IMR-90 (cell line): ENCODE measurements at regions not wholly inside any gene's neighbourhood (a gene's known extent, or its start where the extent isn't known, plus 50 kb on each side); places are given as distances from the start of the nearest gene placed in this dataset. TPM values are rescaled to one million over a fixed set of nuclear protein-coding genes. Genes with fewer than 3 reads are reported as not detected.

Source experiments
- ATAC-seq: fragments of 200-7000 bp; cut with Tn5 transposase; 2 replicates; pipeline ENCODE4 v1.9.1; 2020; ENCODE audit warnings: low read depth, mild to moderate bottlenecking, moderate library complexity
- BruUV-seq: library from RNA; stranded (reverse); fragments of 400-500 nt; replicated peaks from 2 replicates; lab custom pipeline; 2021; lab: Mats Ljungman, UMichigan
- CTCF ChIA-PET: fragments of 300-600 bp; formaldehyde crosslinking; extraction: SDS; loops from one replicate; lab custom pipeline; 2021; ENCODE audit warnings: antibody characterized with exemption; lab: Yijun Ruan, JAX
- POLR2A ChIA-PET: fragments of 300-600 bp; sonication (Branson Sonifier 250); formaldehyde crosslinking; loops from one replicate; lab custom pipeline; 2022; ENCODE audit warnings: antibody characterized with exemption; ENCODE audit not compliant: unreplicated experiment; lab: Charles Lee
- DNase-seq: peaks from one replicate; pipeline ENCODE4 v3.0.0; 2013
- H2AFZ ChIP-seq: replicated peaks from 2 replicates; pipeline ENCODE3; 2013; ENCODE audit warnings: low read length, mild to moderate bottlenecking; ENCODE audit not compliant: poor library complexity
- H2AK5ac ChIP-seq: 2 replicates; pipeline ENCODE4 v1.6.1; 2013; ENCODE audit warnings: low read depth, low read length, inconsistent platforms
- H2AK9ac ChIP-seq: replicated peaks from 2 replicates; pipeline ENCODE3; 2013; ENCODE audit warnings: mild to moderate bottlenecking, low read depth, low read length, moderate library complexity; ENCODE audit not compliant: poor library complexity
- H2BK120ac ChIP-seq: 2 replicates; pipeline ENCODE4 v1.6.1; 2013; ENCODE audit warnings: low read depth, low read length, inconsistent platforms
- H2BK15ac ChIP-seq: 3 replicates; pipeline ENCODE4 v1.6.1; 2013; ENCODE audit warnings: low read depth, low read length, inconsistent platforms
- H2BK20ac ChIP-seq: 2 replicates; pipeline ENCODE4 v1.6.1; 2013; ENCODE audit warnings: low read depth, mild to moderate bottlenecking, inconsistent platforms, low read length, moderate library complexity
- H2BK5ac ChIP-seq: 2 replicates; pipeline ENCODE4 v1.6.1; 2013; ENCODE audit warnings: mild to moderate bottlenecking, low read depth, low read length, inconsistent platforms; ENCODE audit not compliant: poor library complexity, severe bottlenecking
- H3K14ac ChIP-seq: replicated peaks from 2 replicates; pipeline ENCODE4 v1.6.1; 2013; ENCODE audit warnings: low read depth, low read length, inconsistent platforms
- H3K18ac ChIP-seq: 2 replicates; pipeline ENCODE4 v1.6.1; 2013; ENCODE audit warnings: low read depth, low read length, control low read depth
- H3K23ac ChIP-seq: 2 replicates; pipeline ENCODE4 v1.6.1; 2013; ENCODE audit warnings: low read depth, low read length, inconsistent platforms
- H3K27ac ChIP-seq: 2 replicates; pipeline ENCODE4 v1.5.1; 2013; ENCODE audit warnings: mild to moderate bottlenecking, control low read depth, low read length; ENCODE audit not compliant: insufficient read depth
- H3K27me3 ChIP-seq: 2 replicates; pipeline ENCODE4 v1.6.1; 2013; ENCODE audit warnings: low read length; ENCODE audit not compliant: control insufficient read depth, insufficient read depth
- H3K36me3 ChIP-seq: 2 replicates; pipeline ENCODE4 v1.6.1; 2013; ENCODE audit warnings: low read length, mixed read lengths; ENCODE audit not compliant: control insufficient read depth, insufficient read depth
- H3K4ac ChIP-seq: 2 replicates; pipeline ENCODE4 v1.6.1; 2013; ENCODE audit warnings: low read depth, low read length, inconsistent platforms
- H3K4me1 ChIP-seq: 2 replicates; pipeline ENCODE4 v1.6.1; 2013; ENCODE audit warnings: low read length, mixed read lengths; ENCODE audit not compliant: control insufficient read depth, insufficient read depth
- H3K4me2 ChIP-seq: 2 replicates; pipeline ENCODE4 v1.6.1; 2013; ENCODE audit warnings: low read depth, mild to moderate bottlenecking, control low read depth, low read length, moderate library complexity
- H3K4me3 ChIP-seq: 2 replicates; pipeline ENCODE4 v1.5.1; 2013; ENCODE audit warnings: low read depth, mild to moderate bottlenecking, control low read depth, low read length, moderate library complexity; ENCODE audit not compliant: insufficient read depth
- H3K56ac ChIP-seq: 2 replicates; pipeline ENCODE4 v1.6.1; 2013; ENCODE audit warnings: low read length, inconsistent platforms; ENCODE audit not compliant: insufficient read depth; ENCODE audit errors: extremely low read depth
- H3K79me1 ChIP-seq, 2 experiments: 2 replicates each; pipeline ENCODE4 v1.6.1; 2013; ENCODE audit warnings: low read length in 2 of 2, inconsistent platforms in 1 of 2, low read depth in 1 of 2
- H3K9ac ChIP-seq: 2 replicates; pipeline ENCODE4 v1.6.1; 2013; ENCODE audit warnings: low read depth, low read length, control low read depth
- H3K9me1 ChIP-seq: 2 replicates; pipeline ENCODE4 v1.6.1; 2013; ENCODE audit warnings: low read length, inconsistent platforms; ENCODE audit not compliant: insufficient read depth
- H3K9me3 ChIP-seq: 2 replicates; pipeline ENCODE4 v1.6.1; 2013; ENCODE audit warnings: low read length; ENCODE audit not compliant: control insufficient read depth, insufficient read depth
- H4K20me1 ChIP-seq: 2 replicates; pipeline ENCODE4 v1.6.1; 2013; ENCODE audit warnings: low read length, inconsistent platforms; ENCODE audit not compliant: insufficient read depth
- H4K5ac ChIP-seq: 2 replicates; pipeline ENCODE4 v1.6.1; 2013; ENCODE audit warnings: mild to moderate bottlenecking, low read depth, low read length, control low read depth
- H4K8ac ChIP-seq, 2 experiments: 2 replicates each; pipeline ENCODE4 v1.6.1; 2013; ENCODE audit warnings: low read depth in 2 of 2, low read length in 2 of 2, control low read depth in 1 of 2, inconsistent platforms in 1 of 2
- H4K91ac ChIP-seq: 2 replicates; pipeline ENCODE4 v1.6.1; 2013; ENCODE audit warnings: low read depth, low read length, inconsistent platforms; ENCODE audit not compliant: insufficient read depth
- BHLHE40 ChIP-seq: fragments of 150-350 bp; IDR thresholded peaks from 2 replicates; pipeline ENCODE4 v1.6.1; 2016; ENCODE audit warnings: mild to moderate bottlenecking, low read depth, low read length
- CEBPB ChIP-seq: IDR thresholded peaks from 2 replicates; pipeline ENCODE4 v1.6.1; 2012; ENCODE audit warnings: low read depth, low read length, improper control_type of control experiment
- CHD1 ChIP-seq: IDR thresholded peaks from 2 replicates; pipeline ENCODE4 v1.6.1; 2012; ENCODE audit warnings: low read depth, low read length, improper control_type of control experiment
- MAFK ChIP-seq: IDR thresholded peaks from 2 replicates; pipeline ENCODE4 v1.6.1; 2012; ENCODE audit warnings: low read depth, low read length, improper control_type of control experiment
- MAZ ChIP-seq: IDR thresholded peaks from 2 replicates; pipeline ENCODE4 v1.6.1; 2012; ENCODE audit warnings: low read depth, mild to moderate bottlenecking, low read length, improper control_type of control experiment, moderate library complexity, borderline replicate concordance
- MXI1 ChIP-seq: IDR thresholded peaks from 2 replicates; pipeline ENCODE4 v1.6.1; 2012; ENCODE audit warnings: low read depth, mild to moderate bottlenecking, low read length, moderate library complexity, borderline replicate concordance
- NFE2L2 ChIP-seq: fragments of 150-350 bp; IDR thresholded peaks from 2 replicates; pipeline ENCODE4 v1.6.1; 2016; ENCODE audit warnings: low read depth, mild to moderate bottlenecking, low read length
- POLR2A ChIP-seq: IDR thresholded peaks from 2 replicates; pipeline ENCODE4 v1.6.1; 2012; ENCODE audit warnings: mild to moderate bottlenecking, low read depth, low read length
- RAD21 ChIP-seq: IDR thresholded peaks from 2 replicates; pipeline ENCODE4 v1.6.1; 2012; ENCODE audit warnings: low read length, improper control_type of control experiment
- RCOR1 ChIP-seq: IDR thresholded peaks from 2 replicates; pipeline ENCODE4 v1.6.1; 2012; ENCODE audit warnings: mild to moderate bottlenecking, low read length, improper control_type of control experiment; ENCODE audit not compliant: insufficient replicate concordance
- RFX5 ChIP-seq: IDR thresholded peaks from 2 replicates; pipeline ENCODE4 v1.8.0; 2012; ENCODE audit warnings: low read depth, mild to moderate bottlenecking, low read length, moderate library complexity
- SMC3 ChIP-seq: fragments of 150-350 bp; IDR thresholded peaks from 2 replicates; pipeline ENCODE4 v1.6.1; 2016; ENCODE audit warnings: low read depth, mild to moderate bottlenecking, antibody characterized with exemption, low read length, moderate library complexity
- USF2 ChIP-seq: fragments of 150-350 bp; IDR thresholded peaks from 2 replicates; pipeline ENCODE4 v1.6.1; 2017; ENCODE audit warnings: mild to moderate bottlenecking, antibody characterized with exemption, low read length, low read depth
- WGBS, 2 experiments: methylation state at CpG; one replicate each; pipeline versions ENCODE4 v1.1.5 to v1.1.7; 2013; ENCODE audit warnings: missing lambda C conversion rate in 2 of 2; ENCODE audit not compliant: insufficient read length in 1 of 2; ENCODE audit errors: extremely low coverage in 2 of 2; 5-methylcytosine and 5-hydroxymethylcytosine counted together
- dilution Hi-C: fragments of 300-500 bp; cut with HindIII; formaldehyde crosslinking; loops from one replicate; pipeline ENCODE4 v1.14.3; 2018; ENCODE audit warnings: low sequenced_read_pairs; ENCODE audit not compliant: unreplicated experiment
- in situ Hi-C: fragments of 300-500 bp; cut with MboI; formaldehyde crosslinking; loops from 3 replicates; pipeline ENCODE4 v1.14.3; 2019; ENCODE audit warnings: low sequenced_read_pairs, inconsistent platforms, mixed read lengths
- intact Hi-C: fragments of 100-400 bp; cut with micrococcal nuclease; formaldehyde crosslinking; loops from 2 replicates; pipeline ENCODE4 v1.10.0; 2022
- microRNA-seq, 2 experiments: library from miRNA; stranded (forward) in 1 of 2; unstranded in 1 of 2; fragments of 10-50 nt in 1 of 2; fragments of <30 nt in 1 of 2; gene quantifications in 1 of 2; microRNA quantifications in 1 of 2; one replicate each; pipeline versions ENCODE3 to v1.1.0; 2013 to 2020; ENCODE audit not compliant: insufficient read depth in 1 of 2, insufficient read length in 1 of 2, unreplicated experiment in 1 of 2
- small RNA-seq, 5 experiments: library from RNA; depleted of rRNA; stranded (forward); fragments of <200 nt; gene quantifications; one replicate each; pipeline ENCODE3, GENCODE V24; 2012

GRCh38 chr6:54787825-54788224 lies 58.7 kb upstream of the FAM83B start:
- Histone ChIP-seq H2BK5ac (no peak overlapping the region), H3K36me3 (no peaks in the 10 kb centered on the region), H3K4me3 (no peak overlapping the region), H3K9ac (no peak overlapping the region), H3K4ac (no peak overlapping the region), H4K8ac (no peak overlapping the region), H2AK5ac (no peak overlapping the region), H3K4me1 (no peaks in the 10 kb centered on the region; the same call in 1 of the 2 replicates), H4K20me1 (no peaks in the 10 kb centered on the region), H2AK9ac (no peak overlapping the region), H3K23ac (no peak overlapping the region), H3K56ac (no peak overlapping the region), H3K27me3 (no peaks in the 10 kb centered on the region), H2BK20ac (no peak overlapping the region), H3K79me1 (no peaks in the 10 kb centered on the region), H3K14ac (no peak overlapping the region), H3K18ac (no peak overlapping the region), H2BK15ac (no peak overlapping the region), H3K9me3 (no peaks in the 10 kb centered on the region), H4K91ac (no peak overlapping the region), H3K4me2 (no peak overlapping the region), H2AFZ (no peak overlapping the region), H3K27ac (no peak overlapping the region), H3K9me1 (peaks cover 3% of the 10 kb centered on the region; the same call in 1 of the 2 replicates), H4K5ac (no peak overlapping the region), H2BK120ac (no peak overlapping the region)
- BruUV-seq: no TSS peak
- no peak for TF ChIP-seq BHLHE40
- no peak for TF ChIP-seq SMC3
- TF ChIP-seq MAZ: no peak
- no peak for TF ChIP-seq RAD21
- TF ChIP-seq MAFK: no peak
- no peak for TF ChIP-seq MXI1
- no peak for TF ChIP-seq USF2
- TF ChIP-seq CHD1: no peak
- no peak for TF ChIP-seq CEBPB
- TF ChIP-seq RFX5: no peak
- TF ChIP-seq NFE2L2: no peak
- no peak for TF ChIP-seq POLR2A
- no peak for TF ChIP-seq RCOR1
- DNase-seq (no peak), ATAC-seq (no peak)
- CTCF ChIA-PET: no interaction called here
- no CpG with 5 or more reads among the region's 1 CpG for WGBS, 2 experiments
- intact Hi-C loops: no loop called here
- dilution Hi-C loops: no loop called here
- POLR2A ChIA-PET: no interaction called here
- in situ Hi-C loops: no loop called here

Small RNA genes in the stretch of these regions (microRNA-seq; reads per million reads assigned to microRNA genes)
- not detected for gene RNU6-1023P (ENCODE audit: insufficient read depth, insufficient read length)

Small RNA genes in the stretch of these regions (small RNA-seq; reads per million reads assigned to genes)
- gene RNU6-1023P: 0 reads per million in 5 experiments
